HuH-7 (cell line): ENCODE measurements at regions not wholly inside any gene's neighbourhood (a gene's known extent, or its start where the extent isn't known, plus 50 kb on each side); places are given as distances from the start of the nearest gene placed in this dataset.
A peak's percentile ranks its signal among the peaks of the same experiment; 100 is the strongest.

ENCODE experiments used
- DNase-seq: peaks from one replicate; pipeline ENCODE4 v3.0.0; 2011; ENCODE audit warnings: low spot score

GRCh38 chr14:82445810-82446570 lies 912.3 kb upstream of the SEL1L start:
- DNase-seq = no peak

GRCh38 chr14:82447586-82447985 lies 913.9 kb upstream of the SEL1L start:
- no peak for DNase-seq

GRCh38 chr14:82449926-82450468 lies 916.3 kb upstream of the SEL1L start:
- no peak for DNase-seq

DNA sequence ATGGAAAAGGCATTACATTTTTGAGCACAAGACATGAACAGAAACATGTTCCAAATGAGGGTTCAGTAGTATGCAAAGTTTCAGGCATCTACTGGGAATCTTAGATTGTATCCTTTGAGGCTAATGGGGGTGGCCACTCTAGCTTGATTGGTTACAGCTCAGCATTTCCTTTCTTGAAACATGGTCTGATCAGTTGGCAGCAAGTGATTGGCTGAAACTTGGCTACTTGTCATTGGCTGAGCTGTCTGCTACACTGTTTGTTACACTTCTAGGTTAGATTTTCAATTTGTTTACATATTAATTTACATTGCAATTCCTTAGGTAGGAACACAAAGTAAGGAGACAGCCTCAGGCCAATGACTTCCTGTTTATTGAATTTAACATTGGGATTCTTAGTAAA lies 918.0 kb upstream of the SEL1L start:
- DNase-seq = no peak

DNA sequence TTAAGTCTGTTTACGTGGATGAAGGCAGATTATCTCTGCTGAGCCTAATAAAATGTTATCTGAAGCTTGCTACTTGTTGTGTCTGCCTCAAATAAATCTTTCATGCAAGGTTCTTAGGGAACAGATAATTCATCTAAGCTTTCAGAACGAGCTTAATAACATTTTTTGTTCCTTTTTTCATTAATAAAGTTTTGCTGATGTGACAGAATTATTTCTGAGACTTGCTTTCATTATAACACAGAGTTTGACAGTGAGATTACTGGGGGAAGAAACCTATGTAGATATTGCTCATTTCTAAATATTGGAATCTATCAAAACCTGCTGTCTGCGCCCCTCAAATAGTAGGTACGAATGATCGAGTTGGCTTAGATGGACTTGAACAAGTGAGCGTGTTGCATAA lies 948.7 kb upstream of the SEL1L start:
- no peak for DNase-seq

- DNase-seq = no peak
Measured at GRCh38 chr14:82488473-82488872, 954.8 kb upstream of the SEL1L start.

- DNase-seq = no peak
Measured at GRCh38 chr14:82490397-82490796, 956.7 kb upstream of the SEL1L start.

DNA sequence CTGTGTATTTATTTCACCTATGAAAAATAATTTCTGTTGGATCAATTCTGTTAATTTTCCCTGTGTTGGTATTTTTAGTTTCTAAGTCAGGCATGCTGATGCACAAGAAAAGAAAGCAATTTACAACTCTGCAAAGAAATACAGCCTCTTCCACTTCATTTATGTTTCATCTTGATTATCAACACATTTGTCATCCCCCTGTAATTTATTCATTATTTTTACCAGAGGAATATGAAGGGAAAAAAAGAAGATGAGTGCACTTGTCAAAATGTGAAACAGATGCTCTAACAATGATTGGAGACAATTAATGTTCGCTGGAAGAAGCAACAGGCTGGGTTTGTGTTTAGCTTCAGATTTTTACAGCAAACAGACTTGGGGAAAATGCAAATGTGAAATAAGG lies 958.5 kb upstream of the SEL1L start:
- no peak for DNase-seq

- DNase-seq = no peak
Measured at GRCh38 chr14:82500222-82500621, 966.6 kb upstream of the SEL1L start.

GRCh38 chr14:82501554-82501953 lies 967.9 kb upstream of the SEL1L start:
- peak; percentile 0 for DNase-seq

- no peak for DNase-seq
Measured at GRCh38 chr14:82502043-82502442, 968.4 kb upstream of the SEL1L start.

- no peak for DNase-seq
Measured at GRCh38 chr14:82504894-82505293, 971.2 kb upstream of the SEL1L start.

DNA sequence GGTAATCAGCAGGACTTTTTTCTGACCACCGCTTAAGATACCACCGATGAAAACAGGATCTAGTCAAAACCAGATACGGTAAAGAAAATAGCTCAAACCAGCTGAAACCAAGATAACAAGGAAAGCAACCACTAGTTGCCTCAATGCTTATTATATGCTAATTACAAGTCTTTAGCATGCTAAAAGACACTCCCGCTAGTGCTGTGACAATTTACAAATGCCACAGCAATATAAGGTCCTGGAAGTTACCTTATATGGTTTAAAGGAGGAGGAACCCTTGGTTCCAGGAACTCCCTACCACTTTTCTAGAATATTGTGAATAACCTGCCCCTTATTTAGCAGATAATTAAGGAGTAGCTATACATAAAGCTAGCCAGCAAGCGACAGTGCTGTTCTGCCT lies 976.4 kb upstream of the SEL1L start:
- DNase-seq = no peak

- no peak for DNase-seq
Measured at GRCh38 chr14:82511399-82511798, 977.7 kb upstream of the SEL1L start.

DNA sequence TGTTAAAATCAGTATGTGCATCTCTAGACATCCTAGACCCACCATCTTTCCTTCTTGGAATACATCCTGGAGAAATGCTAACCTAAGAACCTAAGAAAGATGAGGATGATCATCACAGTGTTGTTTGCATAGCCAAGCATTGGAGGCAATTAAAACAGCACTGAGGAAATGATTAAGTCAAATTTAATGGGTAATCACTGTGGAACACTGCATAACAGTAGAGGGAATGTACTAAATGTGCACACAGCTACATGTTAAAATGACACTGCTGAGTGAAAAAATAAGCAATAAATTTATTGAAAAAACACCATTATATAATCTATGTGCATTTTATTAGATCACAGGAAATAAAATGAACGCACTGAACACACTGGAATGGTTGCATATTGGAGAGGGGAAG lies 987.1 kb upstream of the SEL1L start:
- no peak for DNase-seq

- DNase-seq = no peak
Measured at GRCh38 chr14:82521191-82521590, 987.5 kb upstream of the SEL1L start.

DNA sequence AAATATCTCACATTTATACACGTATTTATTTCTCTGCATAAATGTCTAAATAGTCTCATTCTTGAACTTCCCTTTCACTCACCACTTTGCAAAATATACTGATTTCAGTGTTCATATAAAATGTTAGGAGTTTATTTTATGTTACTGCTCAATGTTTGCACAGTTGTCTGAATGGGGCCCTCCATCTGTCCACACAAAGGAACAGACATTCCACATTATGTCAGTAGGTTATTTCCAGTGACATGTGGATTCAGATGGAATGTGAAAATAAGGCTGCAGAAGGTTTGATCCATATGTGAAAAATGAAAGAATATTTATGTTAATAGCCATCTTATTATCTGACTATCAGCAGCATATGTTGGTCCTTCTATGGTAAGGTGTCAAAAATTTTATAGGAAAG lies 994.4 kb upstream of the SEL1L start:
- DNase-seq = no peak

DNA sequence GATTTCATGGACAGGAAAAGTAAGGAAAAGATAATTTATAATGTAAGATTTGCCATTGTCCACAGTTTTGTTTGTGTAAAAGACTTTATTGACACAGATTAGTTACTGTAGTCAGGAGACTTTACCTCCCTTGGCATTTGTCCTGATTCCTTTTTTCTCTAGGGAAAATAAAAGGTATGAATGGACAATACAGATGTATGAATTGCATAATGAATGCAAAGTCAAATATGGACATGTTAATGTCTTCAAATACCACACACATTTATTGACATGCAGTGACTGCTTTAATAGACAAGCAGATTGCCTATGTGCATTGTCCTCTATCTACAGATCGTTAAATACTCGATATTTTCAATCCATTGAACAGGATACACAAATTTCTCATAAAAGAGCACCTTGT lies 999.7 kb upstream of the SEL1L start:
- no peak for DNase-seq

- DNase-seq = no peak
Measured at GRCh38 chr14:82536566-82536965, 1002.9 kb upstream of the SEL1L start.

GRCh38 chr14:82537831-82538230 lies 1004.2 kb upstream of the SEL1L start:
- DNase-seq = no peak

DNA sequence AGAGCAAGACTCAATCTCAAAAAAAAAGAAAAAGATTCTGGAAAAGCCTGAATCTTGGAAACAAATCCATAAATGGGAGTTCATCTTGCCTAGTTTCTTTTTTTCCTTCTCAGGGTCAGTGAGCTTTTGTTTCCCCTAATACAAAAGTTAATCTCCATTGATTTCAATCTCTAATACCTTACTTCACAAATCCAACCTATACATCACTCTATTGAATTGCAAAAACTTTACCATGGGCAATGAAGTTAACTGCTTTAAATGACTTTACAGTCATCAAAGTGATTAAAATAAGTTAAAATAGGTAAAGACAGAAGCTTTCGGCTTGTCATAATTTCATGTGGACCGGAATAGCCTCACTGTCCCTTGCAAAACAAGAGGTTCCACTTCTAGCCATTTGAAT lies 1012.7 kb upstream of the SEL1L start:
- DNase-seq = no peak

GRCh38 chr14:82549306-82549990 lies 1015.8 kb upstream of the SEL1L start:
- DNase-seq = no peak

DNA sequence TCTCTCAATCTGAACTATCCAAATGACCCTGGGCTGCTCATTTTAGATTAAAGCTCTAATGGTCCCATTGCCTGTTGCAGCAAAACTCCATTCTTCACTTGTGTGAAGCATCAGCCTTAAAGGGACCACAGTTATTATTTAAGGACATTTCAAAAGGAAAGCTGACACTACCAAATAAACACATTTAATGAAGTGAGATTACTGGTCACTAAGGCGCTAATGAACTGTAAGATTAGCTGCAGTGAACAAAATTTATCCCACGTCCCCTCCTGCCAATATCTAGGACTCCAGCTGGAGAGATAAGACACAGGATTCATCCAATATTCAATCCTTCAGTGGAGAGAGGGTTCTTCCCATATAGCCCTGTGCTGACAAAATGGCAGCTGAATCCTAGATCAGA lies 1029.2 kb upstream of the SEL1L start:
- DNase-seq = no peak

GRCh38 chr14:82565825-82566224 lies 1032.2 kb upstream of the SEL1L start:
- no peak for DNase-seq
